HG03159 (cell line): ENCODE measurements at regions not wholly inside any gene's neighbourhood (a gene's known extent, or its start where the extent isn't known, plus 50 kb on each side); places are given as distances from the start of the nearest gene placed in this dataset.
"Not testable (repeated sequence)": the region's sequence is repeated elsewhere in the genome, so short reads cannot be mapped to it uniquely, and the experiment has no call there.

Source experiments
- ATAC-seq: cut with Tn5 transposase; IDR thresholded peaks from one replicate; pipeline ENCODE4 v1.9.1; 2021; ENCODE audit warnings: mild to moderate bottlenecking, moderate library complexity; ENCODE audit not compliant: unreplicated experiment

DNA sequence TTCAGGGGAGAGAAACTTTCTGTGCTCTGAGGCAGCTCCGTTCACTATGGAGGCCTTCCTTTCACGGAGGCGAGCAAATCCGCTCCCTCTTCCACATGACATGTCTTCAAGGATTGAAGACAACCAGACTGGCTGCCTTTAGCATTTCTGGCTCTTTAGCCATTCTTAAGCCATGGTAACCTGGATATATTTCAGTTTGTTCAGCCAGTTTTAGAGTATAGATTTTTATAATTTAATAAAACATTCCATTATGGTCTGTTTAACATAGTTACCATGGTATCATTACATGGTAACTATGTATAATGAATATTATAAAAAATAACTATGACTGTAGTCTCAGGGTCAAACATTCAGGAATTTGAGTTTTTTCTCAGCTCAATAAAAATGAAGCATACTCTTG lies 54.2 kb upstream of the NFIA start:
- no peak for ATAC-seq

DNA sequence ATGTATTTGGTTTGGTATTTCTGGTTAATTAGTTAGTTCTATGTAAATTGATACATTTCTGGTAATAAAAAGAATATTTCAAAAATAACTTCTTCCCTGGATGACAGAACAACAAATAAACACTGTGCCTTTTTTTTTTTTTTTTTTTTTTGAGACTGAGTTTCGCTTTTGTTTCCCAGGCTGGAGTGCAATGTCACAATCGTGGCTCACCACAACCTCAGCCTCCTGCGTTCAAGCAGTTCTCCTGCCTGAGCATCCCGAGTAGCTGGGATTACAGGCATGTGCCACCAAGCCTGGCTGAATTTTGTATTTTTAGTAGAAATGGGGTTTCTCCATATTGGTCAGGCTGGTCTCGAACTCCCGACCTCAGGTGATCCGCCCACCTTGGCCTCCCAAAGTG lies 64.3 kb upstream of the NFIA start:
- not testable (repeated sequence) for ATAC-seq

DNA sequence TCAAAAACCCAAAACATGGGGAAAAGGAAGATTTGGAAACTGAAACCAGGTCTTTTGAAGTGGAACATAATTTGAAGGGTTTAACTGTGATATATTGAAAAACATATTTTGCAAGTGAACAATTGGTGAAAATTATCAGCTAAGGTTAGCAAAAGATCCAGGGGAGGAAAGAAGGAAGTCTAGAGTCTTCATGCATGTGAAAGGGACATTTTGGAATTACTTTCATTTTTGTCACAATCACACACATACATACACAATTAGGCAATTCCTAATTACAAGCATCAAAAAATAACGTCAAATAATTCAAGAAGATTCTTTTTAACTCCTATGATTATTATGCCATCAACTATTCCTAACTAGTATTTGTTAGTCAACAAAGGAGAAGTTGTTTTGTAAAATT lies 64.7 kb upstream of the NFIA start:
- no peak for ATAC-seq

DNA sequence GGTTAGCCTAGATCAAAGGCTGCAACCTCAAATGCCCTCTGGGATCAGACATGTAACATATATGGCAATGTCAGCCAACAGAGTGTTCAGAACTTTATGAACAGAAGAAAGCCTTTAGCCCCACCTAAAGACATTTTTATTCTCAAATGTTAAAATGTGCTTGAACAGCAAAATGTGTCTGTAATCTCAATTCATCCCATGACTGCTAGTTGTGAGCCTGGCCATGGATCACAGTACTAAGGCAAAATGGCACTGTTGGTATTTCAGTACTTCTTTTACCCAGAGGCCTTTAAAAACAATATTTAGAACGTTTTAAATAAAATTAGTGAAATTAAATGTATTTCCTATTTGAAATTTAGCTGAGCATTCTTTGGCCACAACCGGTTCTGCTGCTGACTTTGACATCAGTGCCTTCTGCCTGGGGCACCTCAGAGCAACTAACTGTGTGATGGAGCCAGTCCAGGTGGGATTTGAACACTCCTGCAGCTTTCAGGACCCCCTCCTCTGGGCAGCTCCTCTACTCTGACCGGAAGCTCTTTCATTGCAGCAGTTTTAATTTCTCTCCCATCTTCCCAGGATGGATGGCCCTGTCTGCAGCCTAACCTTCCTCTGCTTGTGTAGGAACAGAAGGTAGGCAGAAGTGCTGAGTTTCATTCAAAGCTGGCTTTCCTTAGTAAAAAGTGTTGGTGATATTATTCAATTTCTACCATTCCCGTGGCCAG lies 68.3 kb upstream of the NFIA start:
- no peak for ATAC-seq

DNA sequence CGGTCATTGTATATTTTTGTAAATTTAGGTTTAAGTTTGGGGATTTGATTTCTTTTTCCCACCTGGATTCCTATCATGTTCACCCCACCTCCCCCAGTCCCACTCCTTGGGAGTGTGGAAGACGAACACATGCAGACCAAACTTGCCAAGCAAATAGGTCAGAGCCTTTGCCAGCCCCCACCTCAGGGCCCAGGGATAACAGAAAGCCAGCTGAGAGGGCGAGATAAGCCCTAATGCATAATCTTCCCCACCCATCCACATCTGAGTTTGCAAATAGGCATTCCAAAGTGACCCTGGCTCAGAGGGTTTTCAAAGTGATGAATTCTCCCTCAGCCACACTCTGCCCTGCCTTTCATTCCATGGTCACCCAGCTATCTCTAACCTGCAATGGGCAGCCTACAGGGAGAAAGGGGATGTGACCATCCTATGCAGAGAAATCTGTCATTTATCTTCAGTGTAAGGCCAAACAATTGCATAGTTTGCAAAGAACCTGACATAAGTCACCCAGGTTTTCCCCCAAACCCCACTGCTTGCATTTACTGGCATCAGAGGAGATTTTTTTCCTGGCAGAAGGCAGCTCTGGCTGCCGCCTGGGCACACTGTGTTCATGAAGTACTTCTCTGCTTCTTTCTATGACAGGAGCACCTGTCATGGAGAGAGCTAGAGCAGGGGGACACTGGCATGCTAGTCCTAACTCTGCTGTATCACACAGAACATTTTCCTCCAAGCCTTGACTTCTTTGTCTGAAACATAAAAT lies 69.0 kb upstream of the NFIA start:
- ATAC-seq = no peak

DNA sequence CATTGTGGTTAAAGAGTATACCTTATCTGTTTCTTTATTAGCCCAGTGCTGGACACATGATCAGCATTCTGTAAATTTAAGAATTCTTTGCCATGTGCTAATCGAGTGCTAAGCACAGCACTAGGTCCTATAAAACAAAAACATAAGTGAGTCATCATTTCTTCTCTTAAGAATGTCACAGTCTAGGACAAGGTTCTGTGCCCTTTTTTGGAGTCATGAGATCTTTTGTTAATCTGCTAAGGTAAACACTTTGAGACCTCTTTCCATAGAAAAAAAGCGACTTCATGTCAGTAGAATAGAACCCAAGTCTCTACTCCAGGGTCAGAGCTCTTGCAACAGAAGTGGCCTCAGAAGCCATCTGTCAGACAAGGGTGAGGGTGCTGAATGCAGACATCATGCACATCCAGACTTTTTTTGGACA lies 70.0 kb upstream of the NFIA start:
- no peak for ATAC-seq

DNA sequence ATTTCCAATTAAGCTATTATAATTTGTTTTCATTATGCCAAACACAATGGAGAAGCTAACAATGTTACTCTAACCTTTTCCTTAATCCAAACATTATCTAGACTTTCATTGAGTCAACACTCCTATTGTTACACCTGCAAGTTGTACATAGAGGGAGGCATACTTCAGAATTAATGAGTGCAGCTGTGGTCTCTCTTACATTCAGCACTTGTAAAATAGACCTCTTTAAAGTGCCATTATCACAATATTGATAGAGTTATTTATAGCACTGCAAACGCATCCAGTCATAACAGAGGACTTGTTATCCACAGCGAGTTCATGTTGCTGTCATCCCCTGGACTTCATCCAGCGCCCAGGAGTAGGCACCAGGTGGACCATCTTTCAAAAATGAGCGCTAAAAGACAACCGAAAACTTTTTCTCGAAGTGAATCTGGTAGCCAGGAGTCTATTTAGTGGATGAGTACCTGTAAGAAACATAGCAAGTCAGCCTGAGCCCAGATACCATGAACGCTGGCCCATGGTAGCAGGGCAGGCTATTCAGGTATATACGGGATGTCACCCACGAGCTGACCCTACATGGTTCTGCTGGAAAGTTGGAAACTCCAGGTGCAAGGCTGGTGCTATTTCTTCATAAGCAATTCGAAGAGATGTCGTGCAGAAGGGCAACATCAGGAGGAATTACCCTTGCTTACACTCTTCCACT lies 70.6 kb upstream of the NFIA start:
- ATAC-seq = no peak

DNA sequence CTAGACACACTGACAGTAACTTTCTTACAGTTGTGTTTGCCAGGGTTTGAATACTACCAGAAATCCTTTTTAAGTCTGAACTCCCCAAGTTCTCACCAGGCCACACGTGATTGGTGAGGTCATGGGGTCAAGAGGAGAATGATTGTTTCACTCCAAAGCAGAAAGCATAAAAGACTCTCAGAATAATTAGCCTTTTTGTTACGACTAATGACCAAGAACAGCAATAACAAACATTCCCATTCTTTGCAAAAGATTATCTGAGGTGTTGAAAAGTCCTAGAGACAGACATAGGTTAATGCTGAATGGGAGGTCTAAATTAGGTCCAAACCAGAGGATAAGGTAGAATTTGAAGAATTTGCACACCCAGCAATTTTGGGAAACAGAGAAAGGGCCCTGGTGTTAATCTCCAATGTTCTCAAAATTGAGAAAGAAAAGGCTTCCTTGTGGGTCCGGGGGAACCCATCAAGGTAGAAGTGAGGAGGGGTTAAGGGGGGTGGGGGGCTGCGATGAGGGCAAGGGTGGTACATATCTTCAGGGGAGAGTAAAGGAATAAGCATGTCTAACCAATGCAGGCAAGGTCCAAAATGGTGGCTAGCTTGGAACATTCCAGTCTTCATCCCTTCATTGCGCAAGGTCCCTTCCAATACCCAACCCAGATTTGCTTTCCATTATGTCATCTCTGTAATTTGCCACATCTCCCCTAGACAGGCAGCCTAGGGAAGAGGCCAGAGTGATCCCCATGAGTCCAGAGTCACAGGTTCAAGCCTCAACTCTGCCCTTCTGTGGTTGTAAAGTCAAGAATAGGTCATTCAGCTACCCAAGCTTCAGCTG lies 74.6 kb upstream of the NFIA start:
- no peak for ATAC-seq

DNA sequence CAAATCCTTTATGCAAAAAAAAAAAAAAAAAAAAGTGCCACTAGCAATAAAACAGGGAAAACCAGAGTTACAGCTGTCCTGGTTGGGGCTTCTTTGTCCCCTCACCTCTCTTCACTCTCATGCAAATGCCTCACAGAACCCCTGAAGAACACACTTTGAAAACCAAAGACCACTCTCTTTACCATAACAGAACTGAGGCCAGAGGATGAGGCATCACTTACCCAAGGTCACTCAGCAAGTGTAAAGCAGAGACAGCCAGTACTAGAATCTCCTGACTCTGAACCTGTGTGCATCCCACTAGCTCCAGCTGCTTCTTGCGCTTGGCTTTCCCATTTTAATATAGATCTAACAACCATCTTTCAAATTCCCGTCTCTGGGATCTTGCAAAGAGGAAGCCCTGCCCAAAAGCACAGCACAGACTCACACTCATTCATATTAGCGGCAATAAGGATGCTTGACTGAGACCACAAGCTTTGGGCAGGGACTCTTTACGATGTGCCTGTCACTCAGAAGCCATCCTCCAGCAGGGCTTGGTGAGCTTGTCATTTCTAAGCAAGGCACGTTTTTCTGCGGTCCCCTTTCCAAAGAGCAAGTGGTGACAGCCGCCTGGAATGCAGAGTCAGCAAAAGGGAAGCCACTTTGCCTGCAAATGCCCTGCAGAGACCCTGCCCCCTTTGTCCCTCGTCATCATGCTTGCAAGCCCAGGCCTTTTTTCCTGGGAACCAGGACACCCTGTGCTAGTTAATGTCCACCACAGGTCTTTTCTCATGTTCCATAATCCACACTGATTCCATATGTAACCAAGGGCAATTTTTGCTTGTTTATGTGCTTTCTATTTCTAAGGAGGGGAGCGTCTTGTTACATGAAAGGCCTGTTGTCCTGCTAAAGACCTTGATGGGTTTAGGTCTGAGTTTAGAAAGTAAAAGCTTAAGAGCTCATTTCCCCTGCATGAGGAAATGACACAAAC lies 76.5 kb upstream of the NFIA start:
- ATAC-seq = no peak

DNA sequence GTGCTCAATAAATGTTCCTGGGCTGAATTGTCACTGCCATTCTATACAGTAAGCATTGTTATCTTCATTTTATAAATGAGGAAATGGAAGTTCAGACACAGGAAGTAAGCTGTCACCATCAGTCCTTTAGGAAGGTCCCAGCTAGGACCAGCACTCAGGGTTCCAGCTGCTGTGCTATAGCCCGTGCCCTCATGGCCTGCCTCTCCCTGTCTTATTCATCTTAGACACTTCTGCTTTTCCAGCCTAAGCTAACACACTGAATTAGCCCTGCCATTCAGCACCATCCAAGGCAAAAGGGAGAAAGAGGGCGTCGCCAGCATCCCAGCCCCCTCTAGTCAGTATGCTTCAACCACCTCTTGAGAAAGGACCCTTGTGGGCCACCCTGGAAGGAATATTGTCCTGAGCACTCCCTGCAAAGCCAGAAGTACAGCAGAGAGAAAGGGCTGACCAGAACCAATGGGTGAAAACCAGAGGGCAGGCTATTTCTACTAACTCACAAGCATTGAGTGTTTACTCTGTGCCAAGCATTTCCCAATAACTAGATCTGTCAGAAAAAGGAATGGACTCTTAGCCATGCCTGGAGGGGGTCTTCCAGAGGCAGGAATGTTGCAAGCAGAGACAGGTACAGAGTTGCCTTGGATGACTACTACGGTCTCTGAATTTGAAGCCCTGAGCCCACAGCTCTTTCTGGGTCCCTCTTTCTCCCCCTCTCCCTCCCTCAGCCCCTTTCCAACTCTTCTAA lies 77.9 kb upstream of the NFIA start:
- no peak for ATAC-seq

DNA sequence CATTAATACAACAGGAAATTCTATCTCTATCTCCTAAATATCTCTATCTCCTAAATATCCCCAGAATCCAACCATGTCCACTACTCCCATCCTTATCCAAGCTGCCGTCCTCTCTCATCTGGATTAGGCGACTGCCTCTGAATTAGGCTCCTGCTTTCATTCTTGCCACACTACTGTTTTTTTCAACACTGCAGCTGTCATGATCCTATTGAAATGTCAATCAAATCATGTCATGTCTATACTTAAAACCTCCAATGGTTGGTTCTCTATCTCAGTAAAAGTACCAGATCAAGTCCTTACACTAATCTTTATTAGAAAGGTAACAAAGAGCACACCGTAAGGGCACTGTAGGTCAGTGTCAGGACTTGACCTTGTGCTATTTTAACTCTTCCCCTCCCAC lies 82.0 kb upstream of the NFIA start:
- ATAC-seq = no peak

DNA sequence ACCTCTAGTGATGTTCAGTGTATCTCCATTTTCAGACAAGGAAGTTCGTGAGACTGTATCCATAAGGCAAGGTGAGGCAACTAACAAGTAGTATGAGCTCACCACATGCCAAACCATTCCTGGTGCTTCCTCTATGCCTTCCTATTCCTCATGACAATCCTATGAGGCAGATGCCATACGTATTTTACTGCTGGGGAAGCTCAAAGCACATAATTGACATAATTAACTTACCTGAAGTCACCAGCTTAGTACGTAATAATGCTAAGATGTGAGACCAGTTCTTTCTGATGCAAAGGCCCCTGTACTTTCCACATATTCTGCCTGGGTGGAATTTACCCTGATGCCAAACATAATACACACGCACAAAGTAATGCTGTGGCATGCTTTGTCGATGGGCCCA lies 83.6 kb upstream of the NFIA start:
- no peak for ATAC-seq

DNA sequence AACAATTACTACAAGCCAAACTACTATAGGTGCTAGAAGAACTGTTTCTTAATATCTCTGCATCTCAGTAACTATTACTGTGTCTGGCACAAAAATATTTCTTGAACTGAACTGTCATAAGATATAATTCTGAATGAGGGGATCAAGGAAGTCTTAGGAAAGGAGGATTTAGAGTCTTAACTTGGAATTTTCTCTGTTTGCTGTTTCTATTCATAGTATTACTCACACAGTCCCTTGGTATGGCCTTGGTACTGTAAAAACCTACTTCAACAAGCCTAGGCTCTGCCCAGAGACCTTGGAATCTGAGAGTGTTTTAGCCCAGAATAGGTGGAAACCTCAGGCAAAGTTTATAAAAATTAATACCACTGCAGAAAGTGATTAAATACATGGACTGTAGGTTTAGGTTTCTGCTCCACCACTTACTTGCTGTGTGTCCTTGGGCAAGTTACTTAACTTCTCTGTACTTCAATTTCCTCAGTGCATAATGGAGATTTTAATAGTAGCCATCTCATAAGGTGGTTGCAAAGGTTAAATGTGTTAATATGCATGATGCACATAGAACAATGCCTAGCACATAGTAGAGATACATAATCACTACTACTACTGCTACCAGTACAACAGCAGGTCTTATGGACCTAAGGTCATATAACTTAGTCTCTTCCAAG lies 87.4 kb upstream of the NFIA start:
- no peak for ATAC-seq

DNA sequence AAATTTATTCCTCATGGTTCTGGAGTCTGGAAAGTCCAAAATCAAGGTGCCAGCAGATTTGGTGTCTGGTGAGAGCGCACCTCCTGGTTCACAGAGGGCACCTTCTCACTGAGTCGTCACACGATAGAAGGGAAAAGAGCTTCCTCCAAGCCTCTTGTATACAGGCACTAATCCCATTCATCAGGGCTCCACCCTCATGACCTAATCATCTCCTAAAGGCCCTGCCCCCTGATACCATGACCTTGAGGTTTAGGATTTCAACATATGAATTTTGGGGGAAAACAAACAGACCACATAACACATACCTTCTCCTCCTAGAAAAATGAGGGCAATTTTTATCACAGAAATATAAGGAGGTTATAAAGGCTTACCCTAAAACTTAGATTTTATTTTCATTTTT lies 88.0 kb upstream of the NFIA start:
- no peak for ATAC-seq

DNA sequence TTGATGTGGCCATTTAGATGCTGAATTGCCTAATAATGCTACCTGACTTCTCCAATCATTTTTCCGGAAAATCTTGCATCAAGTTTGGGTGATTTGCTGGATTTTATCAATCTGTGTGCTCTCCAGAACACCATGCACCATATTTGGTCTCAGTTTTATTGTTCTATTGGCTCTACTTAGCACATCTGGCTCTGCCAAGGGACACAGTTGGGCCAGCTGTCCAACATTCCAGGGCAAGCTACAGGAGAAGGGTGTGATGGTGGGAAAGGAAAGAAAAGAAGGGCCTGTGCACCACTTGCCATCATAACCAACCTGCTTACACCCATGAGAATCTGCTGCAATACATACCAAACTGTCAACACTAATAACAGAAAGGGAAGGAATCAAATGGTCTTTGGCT lies 90.2 kb upstream of the NFIA start:
- no peak for ATAC-seq

DNA sequence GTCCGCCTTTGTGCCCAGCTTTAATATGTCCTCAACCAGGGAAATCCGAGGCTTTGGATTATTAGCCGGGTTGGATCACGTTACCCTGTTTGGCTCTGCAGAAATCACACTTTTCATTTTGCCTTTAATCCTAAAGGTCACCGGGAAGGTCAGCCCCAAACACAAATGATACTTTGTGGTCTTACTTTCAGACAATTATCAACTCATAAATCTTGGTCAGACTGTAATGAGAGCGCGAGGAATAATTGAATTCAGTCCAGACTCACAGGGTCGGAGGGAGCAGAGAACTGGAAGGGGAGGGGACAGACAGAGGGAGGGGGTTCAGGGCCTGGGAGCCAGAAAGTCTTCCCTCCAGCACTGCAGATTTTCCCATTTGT lies 91.7 kb upstream of the NFIA start:
- ATAC-seq = no peak

DNA sequence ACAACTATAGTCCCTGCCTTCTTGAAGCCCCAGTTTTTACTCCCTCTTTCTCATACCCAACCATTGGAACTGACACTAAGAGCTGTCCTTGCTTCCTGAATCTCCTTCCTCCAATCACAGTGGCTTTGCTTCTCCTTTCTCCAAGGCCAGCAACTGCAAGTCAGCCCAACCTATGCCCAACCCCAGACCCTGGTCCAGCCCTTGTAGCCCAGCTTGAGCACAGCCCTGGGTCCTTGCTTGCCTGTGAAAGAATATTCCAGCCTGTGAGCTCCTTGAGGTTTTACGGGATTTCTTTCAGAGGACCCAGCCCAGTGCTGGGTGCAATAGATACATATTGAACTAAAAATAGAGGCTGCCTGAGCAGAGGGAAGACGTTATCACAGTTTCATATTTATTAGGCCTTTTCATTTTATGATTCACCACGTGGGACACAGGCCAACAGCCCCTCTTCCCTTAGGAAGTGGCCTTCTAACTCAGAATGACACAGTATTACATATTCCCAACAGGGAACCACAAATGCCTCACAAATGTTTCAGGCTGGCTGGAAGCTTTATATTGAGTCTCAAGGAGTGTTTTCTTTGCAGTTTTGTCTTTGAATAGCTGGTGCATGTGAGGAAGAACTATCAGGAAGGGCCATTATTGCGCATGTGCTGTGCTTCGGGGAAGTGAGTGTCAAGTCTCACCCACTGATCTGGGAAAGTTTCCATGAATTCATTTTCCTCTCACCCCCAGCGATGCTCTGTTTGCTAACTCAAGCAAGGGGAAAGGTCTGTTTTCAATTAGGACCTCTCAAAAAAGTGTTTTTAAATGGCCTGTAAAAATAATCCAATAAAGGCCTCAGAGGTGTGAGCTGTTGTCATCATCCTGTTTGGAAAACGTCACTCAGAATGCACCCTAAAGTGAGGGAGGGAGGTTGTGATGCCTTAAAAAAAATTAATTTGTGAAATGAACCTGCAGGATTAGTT lies 92.3 kb upstream of the NFIA start:
- ATAC-seq = no peak

DNA sequence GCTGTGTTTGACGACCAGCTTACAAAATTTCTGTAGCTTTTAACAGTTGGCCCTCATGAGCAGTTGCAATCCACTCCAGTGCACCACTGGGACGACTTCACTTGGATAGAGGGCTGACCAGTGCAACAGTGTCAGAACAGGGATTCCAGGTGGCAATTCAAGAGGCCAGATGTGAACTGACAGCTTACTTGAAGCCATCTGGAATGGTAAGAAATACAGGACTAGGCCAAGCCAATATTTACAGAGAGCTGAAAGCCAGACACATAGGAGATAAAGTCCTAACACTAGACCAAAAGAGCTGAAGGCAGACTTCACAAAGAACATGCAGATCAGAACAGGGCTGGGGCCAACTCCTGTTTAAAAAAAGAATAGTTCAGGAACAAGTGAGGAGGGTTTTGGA lies 93.5 kb upstream of the NFIA start:
- ATAC-seq = no peak
